A673 (cell line): ENCODE measurements at regions not wholly inside any gene's neighbourhood (a gene's known extent, or its start where the extent isn't known, plus 50 kb on each side); places are given as distances from the start of the nearest gene placed in this dataset.

Experiments used
- BruUV-seq: library from RNA; stranded (reverse); fragments of 400-500 nt; replicated peaks from 2 replicates; lab custom pipeline; 2021; lab: Mats Ljungman, UMichigan
- CTCF ChIA-PET: fragments of 300-600 bp; sonication (Branson Sonifier 250); formaldehyde crosslinking; loops from one replicate; lab custom pipeline; 2022; ENCODE audit warnings: antibody characterized with exemption; lab: Charles Lee
- POLR2A ChIA-PET: fragments of 300-600 bp; sonication (Branson Sonifier 250); formaldehyde crosslinking; loops from one replicate; lab custom pipeline; 2022; ENCODE audit warnings: antibody characterized with exemption; ENCODE audit not compliant: low non-redundant PET; lab: Charles Lee
- DNase-seq: peaks from one replicate; pipeline ENCODE4 v3.0.0-alpha.2; 2015; ENCODE audit warnings: low spot score
- H3K27ac ChIP-seq: fragments of 200-600 bp; sonication (generic); 2 replicates; pipeline ENCODE4 v1.5.1; 2016; ENCODE audit warnings: mixed run types, low read depth, mild to moderate bottlenecking, mixed read lengths, antibody characterized with exemption, low read length; ENCODE audit not compliant: poor library complexity, severe bottlenecking
- H3K27me3 ChIP-seq: fragments of 200-600 bp; sonication (generic); replicated peaks from 2 replicates; pipeline ENCODE4 v1.6.1; 2017; ENCODE audit warnings: mixed run types, low read depth, mild to moderate bottlenecking, mixed read lengths, antibody characterized with exemption, low read length; ENCODE audit not compliant: insufficient read depth, poor library complexity
- H3K36me3 ChIP-seq: fragments of 200-600 bp; sonication (generic); 2 replicates; pipeline ENCODE4 v1.6.1; 2016; ENCODE audit warnings: mixed run types, mild to moderate bottlenecking, mixed read lengths, antibody characterized with exemption, low read length; ENCODE audit not compliant: insufficient read depth, poor library complexity, severe bottlenecking
- H3K4me1 ChIP-seq: fragments of 200-600 bp; sonication (generic); 2 replicates; pipeline ENCODE4 v1.6.1; 2017; ENCODE audit warnings: mixed run types, mild to moderate bottlenecking, mixed read lengths, antibody characterized with exemption, low read length; ENCODE audit not compliant: insufficient read depth, poor library complexity, severe bottlenecking
- H3K4me3 ChIP-seq: fragments of 200-600 bp; sonication (generic); 2 replicates; pipeline ENCODE4 v1.5.1; 2016; ENCODE audit warnings: low read depth, mixed run types, mild to moderate bottlenecking, mixed read lengths, low read length; ENCODE audit not compliant: poor library complexity, severe bottlenecking
- H3K9me3 ChIP-seq: fragments of 200-600 bp; sonication (generic); 2 replicates; pipeline ENCODE4 v1.6.1; 2016; ENCODE audit warnings: mixed run types, low read depth, mild to moderate bottlenecking, mixed read lengths, antibody characterized with exemption, low read length; ENCODE audit not compliant: poor library complexity, severe bottlenecking
- EZH2 ChIP-seq: fragments of 200-600 bp; sonication (generic); IDR thresholded peaks from 2 replicates; pipeline ENCODE4 v1.6.1; 2017; ENCODE audit warnings: borderline replicate concordance, low read depth, mild to moderate bottlenecking, mixed read lengths, antibody characterized with exemption, low read length; ENCODE audit not compliant: poor library complexity, severe bottlenecking
- intact Hi-C: fragments of 100-400 bp; cut with micrococcal nuclease; formaldehyde crosslinking; loops from one replicate; pipeline ENCODE4 v1.10.0; 2022; ENCODE audit not compliant: unreplicated experiment
- TF ChIP-seq, protein P1 (sequence below): fragments of 300-800, 200-600 bp; sonication (generic); conservative IDR thresholded peaks from 2 replicates; pipeline ENCODE4 v1.5.1; 2017; ENCODE audit warnings: low read depth, mild to moderate bottlenecking, antibody characterized with exemption, low read length, moderate library complexity, mixed read lengths

DNA sequence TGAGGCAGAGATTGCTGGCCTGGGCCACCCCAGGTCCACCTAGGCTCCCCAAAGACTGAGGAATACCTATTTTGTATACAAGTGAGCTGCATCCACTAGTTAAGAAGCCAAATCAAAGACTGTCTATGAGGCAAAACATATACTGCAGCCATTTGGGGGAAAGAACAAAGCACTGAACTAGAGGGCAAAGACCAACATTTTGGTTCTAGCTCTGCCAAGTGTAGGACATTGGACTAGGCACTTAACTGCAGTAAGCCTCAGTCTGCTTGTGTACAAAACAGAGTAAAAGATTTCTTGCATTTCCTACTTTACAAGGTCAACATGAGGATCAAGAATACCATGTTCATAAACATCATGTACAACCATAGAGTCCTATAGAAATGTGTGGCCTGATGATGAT lies 94.8 kb upstream of the CYP1B1 start:
- no peak overlapping the region for H3K27ac ChIP-seq
- CTCF ChIA-PET: interaction anchor here (0.7 kb wide), 1 partner anchor 94 kb away, joined by 3 read pairs; the partner anchor contains the start of gene CYP1B1
- no peak for DNase-seq
- POLR2A ChIA-PET: no interaction called here
- H3K36me3 ChIP-seq: no peaks in the 10 kb centered on the region
- BruUV-seq: no TSS peak
- TF ChIP-seq EZH2: no peak
- TF ChIP-seq, protein P1, sequence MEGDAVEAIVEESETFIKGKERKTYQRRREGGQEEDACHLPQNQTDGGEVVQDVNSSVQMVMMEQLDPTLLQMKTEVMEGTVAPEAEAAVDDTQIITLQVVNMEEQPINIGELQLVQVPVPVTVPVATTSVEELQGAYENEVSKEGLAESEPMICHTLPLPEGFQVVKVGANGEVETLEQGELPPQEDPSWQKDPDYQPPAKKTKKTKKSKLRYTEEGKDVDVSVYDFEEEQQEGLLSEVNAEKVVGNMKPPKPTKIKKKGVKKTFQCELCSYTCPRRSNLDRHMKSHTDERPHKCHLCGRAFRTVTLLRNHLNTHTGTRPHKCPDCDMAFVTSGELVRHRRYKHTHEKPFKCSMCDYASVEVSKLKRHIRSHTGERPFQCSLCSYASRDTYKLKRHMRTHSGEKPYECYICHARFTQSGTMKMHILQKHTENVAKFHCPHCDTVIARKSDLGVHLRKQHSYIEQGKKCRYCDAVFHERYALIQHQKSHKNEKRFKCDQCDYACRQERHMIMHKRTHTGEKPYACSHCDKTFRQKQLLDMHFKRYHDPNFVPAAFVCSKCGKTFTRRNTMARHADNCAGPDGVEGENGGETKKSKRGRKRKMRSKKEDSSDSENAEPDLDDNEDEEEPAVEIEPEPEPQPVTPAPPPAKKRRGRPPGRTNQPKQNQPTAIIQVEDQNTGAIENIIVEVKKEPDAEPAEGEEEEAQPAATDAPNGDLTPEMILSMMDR: no peak
- H3K4me3 ChIP-seq: no peak overlapping the region
- no peaks in the 10 kb centered on the region for H3K9me3 ChIP-seq
- H3K27me3 ChIP-seq: no peaks in the 10 kb centered on the region
- intact Hi-C loops: no loop called here
- H3K4me1 ChIP-seq: no peaks in the 10 kb centered on the region

DNA sequence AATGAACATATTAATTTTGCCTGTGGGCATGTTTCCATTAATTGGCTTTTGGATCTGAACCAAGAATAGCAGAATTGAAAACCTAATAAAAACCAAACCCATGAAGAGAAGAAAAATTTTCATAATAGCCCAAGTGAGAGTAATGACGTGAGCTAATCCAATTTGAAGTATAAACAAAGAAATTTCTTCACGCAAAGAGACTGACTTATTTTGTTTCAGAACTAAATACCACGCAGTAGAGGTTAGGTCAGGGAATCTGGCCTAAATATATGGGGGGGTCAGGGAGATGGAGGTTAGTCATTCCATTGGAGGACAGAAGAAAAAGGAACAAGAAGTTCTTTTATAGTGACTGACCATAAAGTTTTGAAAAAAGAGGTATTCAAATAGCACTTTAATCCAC lies 94.1 kb upstream of the CYP1B1 start:
- H3K4me3 ChIP-seq: no peak overlapping the region
- no peaks in the 10 kb centered on the region for H3K9me3 ChIP-seq
- TF ChIP-seq EZH2: no peak
- TF ChIP-seq, protein P1: no peak
- intact Hi-C loops: no loop called here
- H3K36me3 ChIP-seq: no peaks in the 10 kb centered on the region
- ChIA-PET CTCF (interaction anchor here (0.6 kb wide), 1 partner anchor 155 kb away, joined by 6 read pairs; no protein-coding TSS in a partner anchor), POLR2A (no interaction called here)
- no TSS peak for BruUV-seq
- H3K4me1 ChIP-seq: no peaks in the 10 kb centered on the region
- no peak for DNase-seq
- no peak overlapping the region for H3K27ac ChIP-seq
- H3K27me3 ChIP-seq: no peaks in the 10 kb centered on the region

DNA sequence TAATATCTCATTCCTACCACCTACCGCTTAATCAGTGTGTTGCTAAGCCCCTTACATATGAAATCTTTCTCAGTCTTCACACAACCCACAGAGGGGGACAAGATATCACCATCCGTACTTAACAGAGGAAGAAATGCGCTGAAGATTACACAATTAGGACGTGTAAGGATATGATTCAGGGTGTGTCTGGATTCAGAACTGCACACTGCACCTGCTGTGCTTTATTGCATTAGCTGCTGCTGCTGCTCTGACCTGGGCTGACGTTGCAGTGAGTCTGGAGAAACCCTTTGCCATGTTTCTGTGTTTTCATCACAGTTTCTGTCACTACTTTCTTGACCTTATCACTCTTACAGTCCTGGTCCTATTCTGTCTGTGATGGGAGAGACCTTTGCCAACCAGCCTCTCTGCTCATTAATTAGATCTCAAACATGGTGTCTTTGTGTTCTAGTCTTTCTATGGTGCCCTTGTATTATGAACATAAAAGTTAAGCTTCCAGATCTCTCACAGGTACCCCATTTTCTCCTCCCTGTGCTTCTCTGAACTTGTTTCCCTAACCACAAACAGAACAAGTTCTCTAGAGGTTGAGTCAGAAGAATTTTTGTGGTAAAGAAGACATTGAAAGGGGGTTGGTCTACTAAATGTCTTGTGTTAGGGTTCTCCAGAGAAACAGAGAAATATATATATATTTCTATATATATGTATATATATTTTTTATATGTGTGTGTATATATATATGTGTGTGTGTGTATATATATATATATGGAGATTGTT lies 92.9 kb upstream of the CYP1B1 start:
- intact Hi-C loops: no loop called here
- TF ChIP-seq, protein P1: no peak
- TF ChIP-seq EZH2: no peak
- no peak for DNase-seq
- H3K4me3 ChIP-seq: no peak overlapping the region
- no peaks in the 10 kb centered on the region for H3K4me1 ChIP-seq
- no peak overlapping the region for H3K27ac ChIP-seq
- ChIA-PET CTCF (no interaction called here), POLR2A (no interaction called here)
- H3K9me3 ChIP-seq: no peaks in the 10 kb centered on the region
- H3K27me3 ChIP-seq: no peaks in the 10 kb centered on the region
- H3K36me3 ChIP-seq: no peaks in the 10 kb centered on the region
- no TSS peak for BruUV-seq
